ENCODE measurements at regions not wholly inside any gene's neighbourhood (a gene's known extent, or its start where the extent isn't known, plus 50 kb on each side); places are given as distances from the start of the nearest gene placed in this dataset.
A peak's percentile ranks its signal among the peaks of the same experiment; 100 is the strongest.

DNA sequence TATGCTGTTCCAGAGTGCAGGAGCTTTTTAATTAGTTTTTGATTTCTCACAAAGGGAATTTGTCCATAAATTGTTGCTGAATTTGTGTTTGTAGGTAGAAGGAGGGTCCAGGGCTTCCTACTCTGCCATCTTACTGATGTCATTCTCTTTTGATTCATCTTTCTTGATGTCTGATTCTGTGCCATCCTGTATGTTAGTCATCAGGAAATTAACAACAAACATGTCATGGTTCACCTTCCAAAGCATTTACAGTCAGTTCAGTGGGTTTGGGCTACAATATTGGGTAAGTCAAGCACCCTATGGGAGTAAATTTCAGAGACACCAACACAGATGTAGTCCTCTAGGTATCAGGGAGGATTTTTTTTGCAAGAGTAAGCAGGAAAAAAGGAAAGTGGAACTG lies 135.2 kb upstream of the SLC38A2 start:
- Histone ChIP-seq H4K20me1 (replicated peaks; ENCODE audit: control insufficient read depth, extremely low read depth, insufficient read depth, low read length) (no peaks in the 10 kb centered on the region), H3K79me2 (ENCODE audit: control insufficient read depth, insufficient read depth, low read length) (no peaks in the 10 kb centered on the region), H3K27ac (ENCODE audit: insufficient read depth, low read depth, low read length) (no peak overlapping the region), H3K4me3 (replicated peaks in 1 of 3; ENCODE audit: insufficient read depth in 1 of 3, low read depth in 1 of 3, low read length in 3 of 3) (no peak overlapping the region), H3K9me1 (replicated peaks; ENCODE audit: control insufficient read depth, extremely low read depth, insufficient read depth, low read length) (no peaks in the 10 kb centered on the region), H3K9ac (replicated peaks; ENCODE audit: extremely low read depth, insufficient read depth, low read length) (no peak overlapping the region), H3K4me2 (ENCODE audit: insufficient read depth, low read length) (no peak overlapping the region), H3K36me3 (ENCODE audit: control insufficient read depth in 2 of 2, extremely low read depth in 1 of 2, insufficient read depth in 2 of 2, low read length in 2 of 2) (no peaks in the 10 kb centered on the region), H3K9me3 (replicated peaks; ENCODE audit: control insufficient read depth, insufficient read depth, low read length) (peaks cover 6% of the 10 kb centered on the region), H2AFZ (ENCODE audit: low read depth, low read length) (no peak overlapping the region), H3K4me1 (ENCODE audit: control insufficient read depth, extremely low read depth, insufficient read depth, low read length) (peaks cover 2% of the 10 kb centered on the region), H3K27me3 (ENCODE audit: control insufficient read depth in 2 of 2, insufficient read depth in 2 of 2, low read length in 2 of 2) (no peaks in the 10 kb centered on the region)
- DNase-seq (ENCODE audit: low read depth, low spot score) (no peak), FAIRE-seq (no peak)
- ChIA-PET POLR2A (no interaction called here), CTCF (interaction anchor here (0.7 to 1.2 kb wide), 3 partner anchors 9 to 14 kb away, joined by 3 to 4 read pairs (median 4); no protein-coding TSS in a partner anchor)
- no TSS peak for BruUV-seq (replicated peaks)
- intact Hi-C loops (cut with micrococcal nuclease): no loop called here
- dilution Hi-C loops (cut with MboI; ENCODE audit: extremely low pct_ligation_motif_present, low sequenced_read_pairs): no loop called here
- no peak for TF ChIP-seq JUN (IDR thresholded peaks at IDR 0.05; ENCODE audit: borderline replicate concordance, insufficient read depth, insufficient read length, low read depth)
- TF ChIP-seq MYC (IDR thresholded peaks at IDR 0.05; ENCODE audit: low read depth, low read length): no peak
- peak; percentile 42 for TF ChIP-seq FOS (IDR thresholded peaks at IDR 0.05; ENCODE audit: borderline replicate concordance, insufficient read depth, low read length)
- no peak for TF ChIP-seq EZH2 (IDR thresholded peaks at IDR 0.05; ENCODE audit: borderline replicate concordance, low read depth, low read length, severe bottlenecking)

DNA sequence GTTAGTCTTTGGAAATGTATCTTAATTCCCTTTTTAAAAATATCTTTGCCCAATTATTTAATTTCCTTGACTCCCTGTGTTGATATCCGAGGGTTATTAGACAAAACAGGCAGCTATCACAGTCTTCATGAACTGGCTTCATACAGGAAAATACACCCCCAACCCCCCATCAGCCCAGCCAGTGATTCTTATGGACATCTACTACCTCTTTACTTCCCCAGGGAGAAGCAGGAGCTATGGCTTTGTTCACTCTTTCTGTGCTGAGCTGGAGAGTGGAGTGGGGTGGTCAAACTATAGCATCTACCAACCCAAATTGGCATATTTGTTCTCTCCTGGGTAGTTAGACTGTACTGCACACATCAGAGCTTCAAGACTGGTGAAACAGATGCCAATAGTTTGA lies 134.4 kb upstream of the SLC38A2 start:
- no peak overlapping the region for H3K4me2 ChIP-seq (ENCODE audit: insufficient read depth, low read length)
- DNase-seq (ENCODE audit: low read depth, low spot score): no peak
- BruUV-seq (replicated peaks): no TSS peak
- CTCF ChIA-PET: interaction anchor here (0.5 to 1.2 kb wide), 4 partner anchors 9 to 57 kb away, joined by 3 to 4 read pairs (median 4); no protein-coding TSS in a partner anchor
- H3K27me3 ChIP-seq (ENCODE audit: control insufficient read depth in 2 of 2, insufficient read depth in 2 of 2, low read length in 2 of 2): no peaks in the 10 kb centered on the region
- no peak for FAIRE-seq
- H3K36me3 ChIP-seq (ENCODE audit: control insufficient read depth in 2 of 2, extremely low read depth in 1 of 2, insufficient read depth in 2 of 2, low read length in 2 of 2): no peaks in the 10 kb centered on the region
- H3K4me1 ChIP-seq (ENCODE audit: control insufficient read depth, extremely low read depth, insufficient read depth, low read length): peaks cover 2% of the 10 kb centered on the region
- no peak overlapping the region for H2AFZ ChIP-seq (ENCODE audit: low read depth, low read length)
- H3K27ac ChIP-seq (ENCODE audit: insufficient read depth, low read depth, low read length): no peak overlapping the region
- peaks cover 6% of the 10 kb centered on the region for H3K9me3 ChIP-seq (replicated peaks; ENCODE audit: control insufficient read depth, insufficient read depth, low read length)
- no peaks in the 10 kb centered on the region for H4K20me1 ChIP-seq (replicated peaks; ENCODE audit: control insufficient read depth, extremely low read depth, insufficient read depth, low read length)
- H3K4me3 ChIP-seq (replicated peaks in 1 of 3; ENCODE audit: insufficient read depth in 1 of 3, low read depth in 1 of 3, low read length in 3 of 3): no peak overlapping the region
- no peak overlapping the region for H3K9ac ChIP-seq (replicated peaks; ENCODE audit: extremely low read depth, insufficient read depth, low read length)
- intact Hi-C loops (cut with micrococcal nuclease) (no loop called here), dilution Hi-C loops (cut with MboI; ENCODE audit: extremely low pct_ligation_motif_present, low sequenced_read_pairs) (no loop called here)
- TF ChIP-seq JUN (IDR thresholded peaks at IDR 0.05; ENCODE audit: borderline replicate concordance, insufficient read depth, insufficient read length, low read depth): no peak
- no peak for TF ChIP-seq GATA2 (IDR thresholded peaks at IDR 0.05; ENCODE audit: insufficient read depth, insufficient read length, low read depth, low read length)
- TF ChIP-seq FOS (IDR thresholded peaks at IDR 0.05; ENCODE audit: borderline replicate concordance, insufficient read depth, low read length): no peak
- no peak for TF ChIP-seq POLR2A (IDR thresholded peaks at IDR 0.05; ENCODE audit: low read depth, low read length)
- TF ChIP-seq POLR2AphosphoS5 (IDR thresholded peaks at IDR 0.05; ENCODE audit: insufficient read depth, low read depth, low read length): no peak
- TF ChIP-seq, protein P1, sequence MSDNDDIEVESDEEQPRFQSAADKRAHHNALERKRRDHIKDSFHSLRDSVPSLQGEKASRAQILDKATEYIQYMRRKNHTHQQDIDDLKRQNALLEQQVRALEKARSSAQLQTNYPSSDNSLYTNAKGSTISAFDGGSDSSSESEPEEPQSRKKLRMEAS (IDR thresholded peaks at IDR 0.05; ENCODE audit: insufficient read depth, insufficient read length): no peak
- no peak for TF ChIP-seq MYC (IDR thresholded peaks at IDR 0.05; ENCODE audit: low read depth, low read length)
- H3K9me1 ChIP-seq (replicated peaks; ENCODE audit: control insufficient read depth, extremely low read depth, insufficient read depth, low read length): no peaks in the 10 kb centered on the region
- POLR2A ChIA-PET: no interaction called here
- H3K79me2 ChIP-seq (ENCODE audit: control insufficient read depth, insufficient read depth, low read length): no peaks in the 10 kb centered on the region

Measured in endothelial cell of umbilical vein (primary cell).